DMS114 treated with DMSO at 0.1 percent for 48 hours (cell line): ENCODE measurements at regions not wholly inside any gene's neighbourhood (a gene's known extent, or its start where the extent isn't known, plus 50 kb on each side); places are given as distances from the start of the nearest gene placed in this dataset.

Source experiments
- DNase-seq: peaks from one replicate; lab custom pipeline; 2025; ENCODE audit not compliant: unreplicated experiment; lab: John Stamatoyannopoulos, UW

DNA sequence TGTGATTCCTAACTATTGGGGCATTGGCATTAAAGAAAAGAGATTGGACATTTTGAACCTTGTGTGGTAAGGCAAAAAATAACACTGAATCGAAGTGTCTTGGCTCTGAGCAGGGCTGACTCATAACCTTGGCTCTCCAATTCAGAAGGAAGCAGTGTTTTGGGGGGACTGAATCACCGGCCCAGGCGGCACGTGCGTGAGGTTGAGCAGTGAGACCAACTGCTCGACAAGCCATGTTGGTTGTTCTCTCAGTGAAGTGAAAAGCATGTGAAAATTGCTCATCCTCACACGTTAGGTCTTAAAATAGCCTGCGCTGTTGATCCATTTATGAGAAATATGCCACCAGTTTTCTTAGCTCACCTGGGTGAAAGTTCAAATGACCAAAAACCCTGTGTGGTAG, 137.8 kb upstream of the SPACA1 start:
- no peak for DNase-seq

GRCh38 chr6:87908978-87909811, 138.4 kb upstream of the SPACA1 start:
- no peak for DNase-seq

DNA sequence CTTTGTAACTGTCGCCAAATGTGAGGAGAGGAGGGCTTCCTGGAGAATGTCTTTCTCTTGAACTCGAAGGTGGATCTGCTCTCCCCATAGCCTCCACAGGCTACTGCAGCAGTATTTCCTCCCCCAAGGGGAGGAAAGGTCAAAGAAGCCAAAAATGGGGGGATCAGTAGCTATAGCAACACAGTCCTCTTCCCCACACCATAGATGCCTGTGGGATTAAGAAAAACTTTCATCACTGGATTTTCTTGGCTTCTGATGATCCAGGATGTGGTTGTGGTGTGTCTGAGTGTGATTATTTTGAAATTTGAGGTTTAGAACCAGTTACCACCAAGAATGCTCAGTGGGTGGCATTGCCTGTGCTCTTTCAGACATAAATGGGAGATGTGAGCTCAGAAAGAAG, 140.1 kb upstream of the SPACA1 start:
- no peak for DNase-seq

DNA sequence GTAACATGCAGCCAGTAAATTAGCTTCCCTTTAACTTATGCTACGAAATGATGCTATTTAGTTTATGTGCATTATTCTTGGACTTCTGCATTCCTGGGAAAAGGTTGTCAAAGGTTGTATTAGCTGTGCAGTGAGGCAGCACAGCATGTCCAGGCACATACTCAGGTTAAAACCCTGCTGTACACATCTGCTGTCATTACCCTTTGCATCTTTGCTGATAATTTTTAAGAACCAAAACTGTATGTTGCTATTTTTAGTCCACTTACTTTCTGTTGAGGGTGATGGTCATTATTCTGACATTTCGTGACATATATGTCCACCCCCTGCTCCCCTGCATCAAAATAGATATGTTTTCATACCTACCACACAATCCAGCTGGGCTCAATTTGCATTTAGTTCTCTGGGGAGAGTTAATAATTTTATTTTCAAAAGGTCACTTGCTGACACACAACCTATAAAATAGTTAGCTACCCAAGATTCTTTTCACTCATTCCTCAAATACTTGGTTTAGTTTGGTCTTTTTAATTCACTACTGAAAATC, 142.5 kb upstream of the SPACA1 start:
- DNase-seq, result no peak

- no peak for DNase-seq
Measured at GRCh38 chr6:87904011-87904410, 143.6 kb upstream of the SPACA1 start.

GRCh38 chr6:87903323-87903722, 144.3 kb upstream of the SPACA1 start:
- no peak for DNase-seq

- DNase-seq, result no peak
Measured at GRCh38 chr6:87902383-87902782, 145.3 kb upstream of the SPACA1 start.

DNA sequence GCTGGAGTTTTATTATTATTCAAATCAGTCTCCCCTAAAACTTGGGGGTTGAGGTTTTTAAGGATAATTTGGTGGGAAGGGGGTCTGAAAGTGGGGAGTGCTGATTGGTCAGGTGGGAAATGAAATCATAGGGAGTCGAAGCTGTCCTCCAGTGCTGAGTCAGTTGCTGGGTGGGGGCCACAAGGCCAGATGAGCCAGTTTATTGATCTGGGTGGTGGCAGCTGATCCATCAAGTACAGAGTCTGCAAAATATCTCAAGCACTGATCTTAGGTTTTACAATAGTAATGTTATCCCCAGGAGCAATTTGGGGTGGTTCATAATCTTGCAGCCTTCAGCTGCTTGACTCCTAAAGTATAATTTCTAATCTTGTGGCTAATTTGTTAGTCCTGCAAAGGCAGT, 146.0 kb upstream of the SPACA1 start:
- no peak for DNase-seq

- DNase-seq, result no peak
Measured at GRCh38 chr6:87900160-87900698, 147.4 kb upstream of the SPACA1 start.

DNA sequence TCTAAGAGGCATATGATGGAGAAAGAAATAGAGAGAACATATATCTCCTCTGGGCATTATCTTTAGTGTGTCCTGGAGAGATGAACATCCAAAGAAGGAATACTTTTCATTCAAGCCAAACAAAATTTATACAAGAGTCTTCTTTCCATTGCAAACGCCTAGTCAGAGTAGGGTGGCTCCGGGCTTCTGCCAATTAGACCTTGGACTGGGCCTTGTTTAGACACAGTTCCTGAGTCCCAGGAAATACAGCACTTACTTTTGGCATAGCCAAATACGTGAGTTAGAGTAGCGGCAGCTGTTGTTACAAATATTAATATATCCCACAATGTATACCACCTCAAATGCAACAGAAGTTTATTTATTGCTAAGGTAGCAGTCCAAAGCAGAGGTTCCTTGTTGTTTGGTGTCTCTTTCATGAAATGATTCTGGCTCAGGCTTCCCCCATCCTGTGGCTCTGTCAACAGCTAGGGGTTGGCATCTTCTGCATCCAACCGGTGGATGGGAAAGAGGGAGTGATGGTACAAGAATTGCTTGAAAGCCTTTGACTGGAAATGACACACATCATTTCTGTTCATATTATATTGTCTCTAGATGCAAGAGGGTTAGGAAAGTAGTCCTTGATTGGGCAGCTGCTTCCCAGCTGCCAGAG, 148.0 kb upstream of the SPACA1 start:
- no peak for DNase-seq

GRCh38 chr6:87897663-87898062, 150.0 kb upstream of the SPACA1 start:
- DNase-seq, result no peak

- no peak for DNase-seq
Measured at GRCh38 chr6:87897013-87897412, 150.6 kb upstream of the SPACA1 start.

DNA sequence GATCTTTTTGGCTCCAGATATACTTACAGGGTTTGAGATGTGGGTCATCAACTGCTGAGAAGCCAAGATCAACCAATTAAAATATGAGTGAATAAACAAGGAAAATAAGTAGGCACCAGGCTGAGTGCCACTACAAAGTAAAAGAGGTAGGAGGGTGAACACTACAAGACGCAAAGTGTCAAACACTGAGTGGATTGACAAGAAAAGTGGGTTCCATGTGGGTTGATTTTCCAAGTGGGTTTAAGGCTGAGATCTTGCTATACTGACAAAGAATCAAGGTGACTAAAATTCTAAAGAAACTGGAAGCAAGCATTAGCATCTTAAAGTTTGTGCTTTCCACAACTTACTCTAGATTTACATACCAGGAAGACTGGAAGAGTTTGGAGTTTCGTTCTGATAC, 160.4 kb upstream of the SPACA1 start:
- DNase-seq, result no peak

GRCh38 chr6:87884203-87884602, 163.4 kb upstream of the SPACA1 start:
- DNase-seq, result no peak

- DNase-seq, result no peak
Measured at GRCh38 chr6:87881342-87881895, 166.2 kb upstream of the SPACA1 start.

DNA sequence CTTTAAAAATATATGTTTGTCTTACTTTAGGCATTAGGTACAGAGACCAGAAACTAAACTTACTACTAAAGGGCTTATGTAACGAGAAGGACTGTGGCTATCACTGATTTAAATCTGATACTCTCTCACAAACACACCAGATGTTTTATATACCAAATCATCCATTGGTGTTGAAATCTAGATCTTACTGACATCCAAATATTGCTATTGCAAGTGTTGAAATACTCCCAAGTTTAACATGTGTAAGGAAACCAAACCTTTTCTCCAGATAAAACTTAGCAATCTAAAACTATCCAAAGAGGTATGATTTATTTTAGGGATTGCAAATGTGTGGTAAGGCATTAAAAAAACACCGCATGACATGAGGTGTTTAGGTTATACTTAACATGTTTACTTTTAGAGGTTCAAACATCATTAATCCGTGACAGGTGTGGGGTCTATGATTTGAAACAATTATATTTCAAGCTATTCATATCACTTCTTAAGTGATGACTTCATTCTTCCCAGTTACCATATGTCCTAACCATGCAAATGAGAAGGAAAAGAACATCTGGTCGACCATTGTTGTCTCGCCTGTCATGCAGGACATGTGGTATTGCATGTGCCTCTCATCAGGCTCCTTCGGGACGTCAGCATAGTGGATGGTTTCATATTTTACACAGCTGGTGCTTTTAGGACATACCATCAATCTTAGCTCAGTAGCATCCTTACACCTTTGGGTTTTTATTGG, 168.3 kb upstream of the SPACA1 start:
- DNase-seq, result no peak

DNA sequence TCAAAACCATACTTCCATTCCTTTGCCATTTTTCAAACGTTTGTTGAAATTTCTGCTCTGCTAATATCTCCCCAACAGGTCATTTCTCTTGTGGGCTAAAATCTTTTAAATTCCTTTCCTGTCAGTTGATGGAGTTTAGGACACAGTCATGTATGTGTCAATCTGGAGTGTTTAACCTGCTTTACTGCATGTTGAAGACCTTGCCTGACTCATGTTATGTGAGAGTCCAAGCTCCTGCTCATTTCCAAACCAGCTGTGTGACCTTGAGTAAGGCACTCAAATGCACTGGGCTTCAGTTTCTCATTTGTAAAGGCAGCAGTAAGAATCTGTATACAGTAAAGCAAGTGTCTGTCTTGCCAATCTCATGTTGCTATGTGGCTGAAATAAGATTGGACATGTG, 171.9 kb upstream of the SPACA1 start:
- no peak for DNase-seq

DNA sequence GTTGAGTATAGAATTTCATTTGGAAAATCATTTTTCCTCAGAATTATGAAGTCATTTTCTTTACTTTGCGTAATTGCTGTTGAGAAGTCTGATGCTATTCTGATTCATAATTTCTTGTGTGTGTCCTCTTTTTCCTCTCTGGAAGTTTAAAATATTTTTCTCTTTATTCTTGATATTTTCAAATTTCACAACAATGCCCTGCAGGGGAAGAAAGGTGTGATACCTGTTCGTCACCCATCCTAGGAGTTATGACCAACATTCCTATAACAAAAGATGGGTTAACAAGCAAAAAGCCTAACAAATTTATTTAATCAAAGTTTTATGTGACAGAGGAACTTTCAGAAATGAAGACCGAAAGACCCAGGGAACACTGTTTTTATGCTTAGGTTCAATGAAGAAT, 171.5 kb upstream of the AKIRIN2 start:
- no peak for DNase-seq

DNA sequence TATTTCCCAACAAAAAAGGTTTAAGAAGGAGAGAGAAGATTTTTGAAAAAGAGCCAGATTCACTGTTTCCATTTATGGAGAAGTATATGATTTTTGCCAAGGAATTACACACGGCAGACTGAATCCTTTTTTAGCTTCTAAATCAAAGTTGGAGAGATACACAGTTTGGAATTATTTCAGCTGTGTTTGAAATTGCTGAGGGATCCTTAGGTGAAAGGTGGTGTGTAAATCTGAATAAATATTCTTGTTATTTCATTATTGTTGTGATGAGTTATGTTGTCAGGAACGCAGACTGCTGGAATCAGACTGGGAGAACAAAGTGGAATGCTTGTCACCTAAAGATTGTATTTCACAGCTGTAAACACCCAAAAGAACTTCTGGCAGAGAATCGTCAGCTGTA, 168.5 kb upstream of the AKIRIN2 start:
- DNase-seq, result no peak

DNA sequence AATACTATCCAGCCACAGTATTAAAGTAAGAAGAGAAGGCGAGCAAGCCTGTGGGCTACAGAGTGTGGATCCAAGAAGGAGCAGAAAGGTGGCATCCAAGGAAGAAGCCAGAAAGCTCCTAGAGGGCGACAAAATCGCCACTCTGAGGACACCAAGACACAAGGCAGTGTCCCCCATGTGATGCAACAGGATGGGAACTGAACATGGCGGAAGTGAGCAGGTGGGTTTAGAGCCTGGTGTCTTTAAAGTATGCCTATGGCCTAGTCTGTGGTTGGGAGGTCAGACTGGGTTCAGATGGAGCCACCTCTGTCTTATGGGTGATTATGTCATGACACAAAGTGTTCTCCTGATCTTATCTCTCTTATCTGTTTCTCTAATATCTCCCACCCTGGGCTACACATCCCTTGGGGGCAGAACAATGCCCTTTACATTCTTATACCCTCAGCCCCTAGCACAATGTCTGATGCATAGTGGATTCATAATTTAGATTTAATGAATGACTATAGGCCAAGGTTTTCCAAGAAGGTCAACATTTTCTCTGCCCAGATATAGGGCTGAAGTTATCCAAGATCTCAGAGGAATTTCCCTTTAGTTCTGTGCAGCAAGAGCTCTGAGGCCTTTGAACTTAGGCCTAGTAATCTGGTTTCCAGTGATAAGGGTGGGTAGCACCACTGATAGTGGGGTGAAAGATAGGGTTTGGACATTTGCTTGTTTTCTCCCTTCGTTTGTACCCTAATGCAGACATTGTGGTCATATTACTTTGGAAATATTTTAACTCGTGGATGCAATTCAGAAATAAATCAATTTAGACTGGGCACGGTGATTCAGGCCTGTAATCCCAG, 167.3 kb upstream of the AKIRIN2 start:
- no peak for DNase-seq
